GM12878 (cell line): ENCODE measurements at regions not wholly inside any gene's neighbourhood (a gene's known extent, or its start where the extent isn't known, plus 50 kb on each side); places are given as distances from the start of the nearest gene placed in this dataset.

Experiments
- ATAC-seq: fragments of 200-7000 bp; cut with Tn5 transposase; 3 replicates; pipeline ENCODE4 v1.9.1; 2020; ENCODE audit warnings: mild to moderate bottlenecking, moderate library complexity
- BruUV-seq: library from RNA; stranded (reverse); fragments of 400-500 nt; replicated peaks from 2 replicates; lab custom pipeline; 2021; lab: Mats Ljungman, UMichigan
- CTCF ChIA-PET: fragments of 300-600 bp; sonication (Branson Sonifier 250); formaldehyde crosslinking; extraction: SDS; loops from one replicate; lab custom pipeline; 2021; ENCODE audit warnings: inconsistent platforms; lab: Yijun Ruan, JAX
- POLR2A ChIA-PET: fragments of 350-600 bp; formaldehyde crosslinking; extraction: SDS; loops from one replicate; lab custom pipeline; 2021; ENCODE audit warnings: inconsistent platforms; lab: Charles Lee
- RAD21 ChIA-PET: fragments of 300-600 bp; sonication (Branson Sonifier 250); formaldehyde crosslinking; loops from one replicate; lab custom pipeline; 2023; ENCODE audit warnings: antibody characterized with exemption; ENCODE audit not compliant: unreplicated experiment; lab: Charles Lee
- SMC1A ChIA-PET: fragments of 300-600 bp; sonication (Branson Sonifier 250); formaldehyde crosslinking; loops from one replicate; lab custom pipeline; 2023; ENCODE audit not compliant: unreplicated experiment, uncharacterized antibody; lab: Charles Lee
- DNase-seq: peaks from one replicate; pipeline ENCODE4 v3.0.0-alpha.2; 2011; ENCODE audit warnings: low read depth, low spot score
- FAIRE-seq: peaks from 3 replicates; lab custom pipeline; 2011; peaks lifted over from hg19 to GRCh38; lab: Jason Lieb, UNC
- H2AFZ ChIP-seq: 2 replicates; pipeline ENCODE4 v1.6.0; 2011; ENCODE audit warnings: low read depth, low read length, control low read depth; ENCODE audit not compliant: control insufficient read depth
- H3K27ac ChIP-seq: 2 replicates; pipeline ENCODE4 v1.5.1; 2011; ENCODE audit warnings: control low read depth; ENCODE audit not compliant: control insufficient read depth, insufficient read depth
- H3K27me3 ChIP-seq, 2 experiments: replicated peaks in 1 of 2; 2 replicates each; pipeline versions ENCODE4 v1.6.0 to v1.6.1; 2011; ENCODE audit warnings: low read length in 1 of 2; ENCODE audit not compliant: control insufficient read depth in 2 of 2, insufficient read depth in 2 of 2
- H3K36me3 ChIP-seq, 2 experiments: 2 replicates each; pipeline ENCODE4 v1.5.1; 2011; ENCODE audit warnings: low read length in 1 of 2; ENCODE audit not compliant: control insufficient read depth in 2 of 2, insufficient read depth in 2 of 2
- H3K4me1 ChIP-seq: 2 replicates; pipeline ENCODE4 v1.6.1; 2011; ENCODE audit warnings: mild to moderate bottlenecking, low read length, moderate library complexity, mixed read lengths; ENCODE audit not compliant: control insufficient read depth, insufficient read depth
- H3K4me2 ChIP-seq: 2 replicates; pipeline ENCODE4 v1.6.0; 2011; ENCODE audit warnings: control low read depth; ENCODE audit not compliant: control insufficient read depth, insufficient read depth
- H3K4me3 ChIP-seq: fragments of 200-600 bp; sonication (generic); 2 replicates; pipeline ENCODE4 v1.5.1; 2016
- H3K79me2 ChIP-seq: 2 replicates; pipeline ENCODE4 v1.6.0; 2011; ENCODE audit warnings: low read length; ENCODE audit not compliant: control insufficient read depth, insufficient read depth
- H3K9ac ChIP-seq: 2 replicates; pipeline ENCODE4 v1.8.0; 2011; ENCODE audit warnings: low read length, control low read depth, mixed read lengths; ENCODE audit not compliant: control insufficient read depth, insufficient read depth
- H3K9me3 ChIP-seq: replicated peaks from 3 replicates; pipeline ENCODE4 v1.5.1; 2011; ENCODE audit warnings: mild to moderate bottlenecking, low read length; ENCODE audit not compliant: control insufficient read depth, insufficient read depth
- H4K20me1 ChIP-seq: 2 replicates; pipeline ENCODE4 v1.6.0; 2011; ENCODE audit not compliant: control insufficient read depth, insufficient read depth
- BCLAF1 ChIP-seq: fragments of 450-650 bp; IDR thresholded peaks from 2 replicates; pipeline ENCODE4 v1.6.1; 2017; ENCODE audit warnings: antibody characterized with exemption, mild to moderate bottlenecking, moderate library complexity
- BMI1 ChIP-seq: fragments of 450-650 bp; IDR thresholded peaks from 2 replicates; pipeline ENCODE4 v1.6.1; 2016; ENCODE audit warnings: mild to moderate bottlenecking, moderate library complexity, borderline replicate concordance
- DPF2 ChIP-seq: fragments of 450-650 bp; IDR thresholded peaks from 2 replicates; pipeline ENCODE4 v1.6.1; 2017; ENCODE audit warnings: mild to moderate bottlenecking
- EZH2 ChIP-seq: IDR thresholded peaks from 2 replicates; pipeline ENCODE4 v1.6.1; 2012; ENCODE audit warnings: low read depth, mild to moderate bottlenecking, control low read depth, inconsistent platforms, low read length, borderline replicate concordance; ENCODE audit not compliant: control insufficient read depth
- FOS ChIP-seq: IDR thresholded peaks from 3 replicates; pipeline ENCODE4 v1.6.1; 2011; ENCODE audit warnings: borderline replicate concordance; ENCODE audit not compliant: insufficient read length; ENCODE audit errors: extremely low read depth
- MEF2A ChIP-seq: IDR thresholded peaks from 2 replicates; pipeline ENCODE4 v1.6.1; 2011; ENCODE audit warnings: low read depth, mild to moderate bottlenecking, low read length, moderate library complexity; ENCODE audit not compliant: insufficient read depth
- MTA3 ChIP-seq: IDR thresholded peaks from 2 replicates; pipeline ENCODE4 v1.6.1; 2012; ENCODE audit warnings: low read length, inconsistent platforms, borderline replicate concordance
- REST ChIP-seq: IDR thresholded peaks from 2 replicates; pipeline ENCODE4 v1.6.1; 2012; ENCODE audit warnings: mild to moderate bottlenecking, low read depth, low read length
- ZNF207 ChIP-seq: fragments of 450-650 bp; IDR thresholded peaks from 2 replicates; pipeline ENCODE4 v1.6.1; 2014; ENCODE audit warnings: antibody characterized with exemption, mild to moderate bottlenecking, borderline replicate concordance
- ZNF217 ChIP-seq: fragments of 450-650 bp; IDR thresholded peaks from 2 replicates; pipeline ENCODE4 v1.6.1; 2017; ENCODE audit warnings: antibody characterized with exemption, mild to moderate bottlenecking
- ZNF274 ChIP-seq: IDR thresholded peaks from one replicate; pipeline ENCODE4 v1.8.0; 2011; ENCODE audit not compliant: insufficient read length, insufficient read depth
- WGBS: methylation state at CpG from one replicate; pipeline ENCODE4 v1.1.6; 2016; ENCODE audit warnings: low lambda C conversion rate; ENCODE audit not compliant: insufficient replicate concordance, insufficient coverage; ENCODE audit errors: missing lambda C conversion rate; 5-methylcytosine and 5-hydroxymethylcytosine counted together
- in situ Hi-C: fragments of 300-500 bp; cut with MboI; formaldehyde crosslinking; loops from 9 replicates; pipeline ENCODE4 v1.14.3; 2018; ENCODE audit warnings: mixed read lengths
- intact Hi-C: fragments of 100-400 bp; cut with micrococcal nuclease; formaldehyde crosslinking; loops from one replicate; pipeline ENCODE4 v1.14.2; 2022; ENCODE audit not compliant: unreplicated experiment

GRCh38 chr7:22576612-22577469, 76.9 kb upstream of the STEAP1B start (continued):
- TF ChIP-seq REST (no peak), DPF2 (no peak), MTA3 (no peak), ZNF217 (no peak), ZNF274 (no peak), ZNF207 (no peak), BMI1 (no peak)

GRCh38 chr7:22574754-22575520, 74.9 kb upstream of the STEAP1B start:
- no peaks in the 10 kb centered on the region for H4K20me1 ChIP-seq
- 55% methylated on average over 9 of the region's 9 CpGs for WGBS
- H3K36me3 ChIP-seq = no peaks in the 10 kb centered on the region
- H3K9me3 ChIP-seq = no peaks in the 10 kb centered on the region; the same call in 2 of the 3 replicates
- in situ Hi-C loops (no loop called here), intact Hi-C loops (no loop called here)
- CTCF ChIA-PET = no interaction called here
- no peak for FAIRE-seq
- peaks cover 0 to under 1% of the 10 kb centered on the region in 2 experiments; a peak in 2 of 4 replicates for H3K27me3 ChIP-seq
- H3K27ac ChIP-seq = no peak overlapping the region
- no peak overlapping the region for H2AFZ ChIP-seq
- ATAC-seq = no peak
- POLR2A ChIA-PET = no interaction called here
- H3K4me3 ChIP-seq = no peak overlapping the region
- no peak overlapping the region for H3K9ac ChIP-seq
- SMC1A ChIA-PET = no interaction called here
- no peak for DNase-seq
- BruUV-seq = no TSS peak
- no peak overlapping the region for H3K4me2 ChIP-seq
- RAD21 ChIA-PET = no interaction called here
- H3K79me2 ChIP-seq = no peaks in the 10 kb centered on the region
- no peaks in the 10 kb centered on the region for H3K4me1 ChIP-seq
- TF ChIP-seq FOS (no peak), ZNF217 (no peak), BCLAF1 (no peak), MEF2A (no peak), EZH2 (no peak)
